Mucosa of descending colon (tissue), 3 donors: ENCODE measurements at regions not wholly inside any gene's neighbourhood (a gene's known extent, or its start where the extent isn't known, plus 50 kb on each side); places are given as distances from the start of the nearest gene placed in this dataset.

Experiments
- ATAC-seq: fragments of 200-7000 bp; cut with Tn5 transposase; one replicate; pipeline ENCODE4 v1.9.1; 2020; ENCODE audit warnings: mild to moderate bottlenecking, moderate library complexity
- DNase-seq, 3 donors: peaks; one replicate each; pipeline ENCODE4 v3.0.0-alpha.2; 2020
- H3K36me3 ChIP-seq: fragments of 200-600 bp; one replicate; pipeline ENCODE4 v1.8.0; 2021; ENCODE audit warnings: low read depth, mild to moderate bottlenecking
- H3K4me1 ChIP-seq: fragments of 200-600 bp; one replicate; pipeline ENCODE4 v1.8.0; 2021; ENCODE audit warnings: low read depth, mild to moderate bottlenecking
- H3K4me3 ChIP-seq: fragments of 200-600 bp; one replicate; pipeline ENCODE4 v1.8.0; 2021; ENCODE audit warnings: mild to moderate bottlenecking
- H3K9me3 ChIP-seq: fragments of 200-600 bp; one replicate; pipeline ENCODE4 v1.8.0; 2021; ENCODE audit warnings: mild to moderate bottlenecking
- intact Hi-C, 2 donors: fragments of 100-400 bp; cut with DNase I in 1 of 2; cut with micrococcal nuclease in 1 of 2; formaldehyde crosslinking; loops; one replicate each; pipeline versions ENCODE4 v1.11.0 to v1.11.1; 2022; cut with DNase I, micrococcal nuclease
- TF ChIP-seq, protein P1 (sequence below): fragments of 200-600 bp; IDR thresholded peaks from one replicate; pipeline ENCODE4 v1.8.0; 2022; ENCODE audit warnings: antibody characterized with exemption, mild to moderate bottlenecking
- donor health status: DM: no; HTN: no; CAD: no; lungs with moderate emphysema.
- donor health status: DM: no; HTN: no; CAD: no.
- donor health status: DM: no; HTN: yes; CAD: no.

DNA sequence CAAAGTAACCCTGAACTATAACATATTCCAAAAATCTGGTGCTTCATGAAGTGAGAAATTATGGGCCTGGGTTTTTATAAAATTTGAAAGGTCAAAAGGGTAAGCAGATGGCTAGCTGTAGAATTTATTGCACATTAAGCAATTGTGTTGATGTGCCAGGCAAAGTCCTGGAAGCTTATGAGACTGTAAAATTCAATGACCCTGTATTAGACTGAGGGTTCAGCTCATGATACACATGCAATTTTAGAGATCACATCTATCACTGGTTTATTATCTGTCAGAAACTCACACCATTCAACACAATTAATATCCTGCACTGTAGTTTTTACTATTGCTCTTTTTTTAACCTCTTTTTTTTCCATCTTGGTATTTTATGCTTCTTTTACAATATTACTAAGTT lies 1162.6 kb upstream of the SLC39A10 start:
- H3K4me1 ChIP-seq, result no peaks in the 10 kb centered on the region
- H3K36me3 ChIP-seq, result no peaks in the 10 kb centered on the region
- ATAC-seq, result no peak
- no peak for DNase-seq
- no peaks in the 10 kb centered on the region for H3K9me3 ChIP-seq
- TF ChIP-seq, protein P1, sequence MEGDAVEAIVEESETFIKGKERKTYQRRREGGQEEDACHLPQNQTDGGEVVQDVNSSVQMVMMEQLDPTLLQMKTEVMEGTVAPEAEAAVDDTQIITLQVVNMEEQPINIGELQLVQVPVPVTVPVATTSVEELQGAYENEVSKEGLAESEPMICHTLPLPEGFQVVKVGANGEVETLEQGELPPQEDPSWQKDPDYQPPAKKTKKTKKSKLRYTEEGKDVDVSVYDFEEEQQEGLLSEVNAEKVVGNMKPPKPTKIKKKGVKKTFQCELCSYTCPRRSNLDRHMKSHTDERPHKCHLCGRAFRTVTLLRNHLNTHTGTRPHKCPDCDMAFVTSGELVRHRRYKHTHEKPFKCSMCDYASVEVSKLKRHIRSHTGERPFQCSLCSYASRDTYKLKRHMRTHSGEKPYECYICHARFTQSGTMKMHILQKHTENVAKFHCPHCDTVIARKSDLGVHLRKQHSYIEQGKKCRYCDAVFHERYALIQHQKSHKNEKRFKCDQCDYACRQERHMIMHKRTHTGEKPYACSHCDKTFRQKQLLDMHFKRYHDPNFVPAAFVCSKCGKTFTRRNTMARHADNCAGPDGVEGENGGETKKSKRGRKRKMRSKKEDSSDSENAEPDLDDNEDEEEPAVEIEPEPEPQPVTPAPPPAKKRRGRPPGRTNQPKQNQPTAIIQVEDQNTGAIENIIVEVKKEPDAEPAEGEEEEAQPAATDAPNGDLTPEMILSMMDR, result no peak
- no peak overlapping the region for H3K4me3 ChIP-seq
- intact Hi-C loops, result no loop called here

DNA sequence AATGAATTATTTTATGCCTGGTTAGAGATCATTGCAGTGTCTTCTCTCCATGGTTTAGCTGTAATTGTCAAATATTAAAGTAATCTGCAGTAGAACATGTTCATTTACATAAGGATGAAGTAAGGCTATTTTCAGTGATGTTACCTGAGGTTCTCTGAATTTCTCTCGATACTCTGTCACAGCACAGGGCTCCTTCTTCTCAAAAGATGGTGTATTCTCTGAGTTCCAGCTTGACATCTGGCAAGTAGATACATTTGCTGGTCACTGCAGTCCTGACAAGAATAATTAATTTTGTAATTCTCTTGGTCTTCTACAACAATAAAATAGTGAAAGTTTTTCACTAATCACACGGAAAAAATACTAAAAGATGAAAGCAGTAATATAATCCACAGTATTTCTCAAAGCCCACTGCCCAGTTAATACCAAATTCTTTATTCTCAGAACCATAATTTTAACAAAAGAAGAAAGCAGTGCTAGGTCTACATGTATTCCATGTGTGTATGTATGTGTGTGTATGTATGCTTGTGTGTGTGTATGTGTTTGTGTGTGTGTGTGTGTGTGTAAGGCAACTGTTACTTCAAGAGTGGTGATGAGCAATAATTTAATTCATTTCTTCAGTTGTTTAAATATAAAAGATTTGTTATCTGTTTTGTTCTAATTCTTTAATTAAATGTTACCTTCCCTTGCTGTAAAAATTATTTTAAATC lies 1165.5 kb upstream of the SLC39A10 start:
- H3K4me1 ChIP-seq, result no peaks in the 10 kb centered on the region
- no peak overlapping the region for H3K4me3 ChIP-seq
- TF ChIP-seq, protein P1, result no peak
- DNase-seq (no peak), ATAC-seq (no peak)
- intact Hi-C loops, result no loop called here
- no peaks in the 10 kb centered on the region for H3K36me3 ChIP-seq
- H3K9me3 ChIP-seq, result no peaks in the 10 kb centered on the region

DNA sequence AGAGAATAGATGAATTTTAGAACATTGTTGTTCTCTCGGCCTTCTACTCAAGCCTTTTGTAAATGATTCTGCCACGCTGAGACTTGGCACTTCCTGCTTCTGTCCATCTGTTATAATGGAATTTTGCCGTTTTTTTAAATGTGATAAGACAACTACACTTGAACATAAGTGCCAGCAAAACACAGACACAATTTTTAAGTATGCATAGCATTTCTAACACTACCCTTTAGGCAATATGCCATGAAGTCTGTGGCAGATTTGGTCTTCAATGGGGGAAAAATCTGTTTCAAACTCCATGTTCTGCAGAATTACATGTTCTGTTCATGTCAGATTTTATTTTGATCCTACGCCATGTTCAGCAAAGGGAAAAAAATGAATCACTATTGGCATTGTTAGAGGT lies 1170.7 kb upstream of the SLC39A10 start:
- H3K4me3 ChIP-seq, result no peak overlapping the region
- TF ChIP-seq, protein P1, result no peak
- no peaks in the 10 kb centered on the region for H3K36me3 ChIP-seq
- DNase-seq, result no peak
- H3K4me1 ChIP-seq, result no peaks in the 10 kb centered on the region
- ATAC-seq, result no peak
- H3K9me3 ChIP-seq, result no peaks in the 10 kb centered on the region
- intact Hi-C loops, result no loop called here

DNA sequence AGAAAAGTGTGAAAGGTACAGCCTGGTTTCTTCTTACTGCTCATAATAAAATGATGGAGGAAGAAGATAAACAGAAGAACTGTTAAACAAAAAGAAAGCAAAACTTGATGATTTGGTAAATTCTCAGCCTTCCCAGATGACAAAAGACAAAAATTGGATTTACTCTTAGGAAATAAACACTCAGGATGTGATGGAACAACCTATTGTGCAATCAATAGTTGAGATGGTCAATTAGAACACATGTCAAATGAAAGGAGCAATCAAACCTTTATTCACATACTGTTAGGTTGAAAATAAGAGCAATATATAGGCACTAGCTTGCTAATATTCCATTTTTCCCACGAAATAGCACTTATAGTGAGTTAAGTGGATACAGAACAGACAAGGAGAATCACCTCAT lies 1174.0 kb upstream of the SLC39A10 start:
- Histone ChIP-seq H3K4me1 (no peaks in the 10 kb centered on the region), H3K36me3 (no peaks in the 10 kb centered on the region), H3K4me3 (no peak overlapping the region), H3K9me3 (no peaks in the 10 kb centered on the region)
- intact Hi-C loops, result no loop called here
- no peak for ATAC-seq
- DNase-seq, result no peak
- TF ChIP-seq, protein P1, result no peak

DNA sequence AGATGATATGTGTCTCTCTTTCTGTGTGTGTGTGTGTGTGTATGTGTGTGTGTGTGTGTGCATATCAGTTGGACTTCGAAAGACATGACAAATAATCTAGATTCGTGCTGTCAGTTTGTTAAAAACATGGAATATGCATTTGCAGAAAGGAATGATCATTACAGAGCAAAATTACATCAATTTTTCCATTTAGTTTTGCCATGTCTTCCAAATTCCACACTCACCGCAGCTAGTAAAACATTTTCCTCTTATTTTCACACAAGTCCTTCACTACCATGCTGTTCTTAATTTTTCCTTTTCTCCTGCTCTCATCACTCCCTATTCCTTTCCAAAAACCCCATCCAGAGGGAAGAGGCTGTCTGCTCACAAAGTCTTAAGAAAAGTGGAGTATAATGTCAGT lies 1191.4 kb upstream of the SLC39A10 start:
- Histone ChIP-seq H3K9me3 (no peaks in the 10 kb centered on the region), H3K36me3 (no peaks in the 10 kb centered on the region), H3K4me3 (no peak overlapping the region), H3K4me1 (no peaks in the 10 kb centered on the region)
- intact Hi-C loops, result no loop called here
- ATAC-seq, result no peak
- TF ChIP-seq, protein P1, result no peak
- no peak for DNase-seq
